ENCODE measurements at regions not wholly inside any gene's neighbourhood (a gene's known extent, or its start where the extent isn't known, plus 50 kb on each side); places are given as distances from the start of the nearest gene placed in this dataset.

DNA sequence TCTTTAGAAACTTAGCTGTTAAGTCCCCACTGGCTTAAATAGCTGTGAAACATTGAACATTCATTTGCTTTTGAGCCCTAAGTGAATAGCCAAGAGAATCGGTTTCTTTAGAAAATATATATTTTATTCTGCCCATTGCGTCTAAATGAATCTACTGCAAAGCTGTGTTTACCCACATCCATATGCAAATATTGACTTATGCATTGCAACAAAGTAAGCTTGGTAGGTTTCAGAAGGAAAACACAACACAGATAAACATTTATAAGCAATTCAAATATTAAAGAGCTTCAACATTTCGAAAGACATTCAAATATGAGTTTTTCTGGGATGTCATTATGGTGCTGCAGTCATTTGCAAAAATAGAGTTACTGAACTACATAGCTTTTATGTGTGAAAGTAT lies 257.3 kb downstream of the SH2D4B start:
- TF ChIP-seq, protein P1, sequence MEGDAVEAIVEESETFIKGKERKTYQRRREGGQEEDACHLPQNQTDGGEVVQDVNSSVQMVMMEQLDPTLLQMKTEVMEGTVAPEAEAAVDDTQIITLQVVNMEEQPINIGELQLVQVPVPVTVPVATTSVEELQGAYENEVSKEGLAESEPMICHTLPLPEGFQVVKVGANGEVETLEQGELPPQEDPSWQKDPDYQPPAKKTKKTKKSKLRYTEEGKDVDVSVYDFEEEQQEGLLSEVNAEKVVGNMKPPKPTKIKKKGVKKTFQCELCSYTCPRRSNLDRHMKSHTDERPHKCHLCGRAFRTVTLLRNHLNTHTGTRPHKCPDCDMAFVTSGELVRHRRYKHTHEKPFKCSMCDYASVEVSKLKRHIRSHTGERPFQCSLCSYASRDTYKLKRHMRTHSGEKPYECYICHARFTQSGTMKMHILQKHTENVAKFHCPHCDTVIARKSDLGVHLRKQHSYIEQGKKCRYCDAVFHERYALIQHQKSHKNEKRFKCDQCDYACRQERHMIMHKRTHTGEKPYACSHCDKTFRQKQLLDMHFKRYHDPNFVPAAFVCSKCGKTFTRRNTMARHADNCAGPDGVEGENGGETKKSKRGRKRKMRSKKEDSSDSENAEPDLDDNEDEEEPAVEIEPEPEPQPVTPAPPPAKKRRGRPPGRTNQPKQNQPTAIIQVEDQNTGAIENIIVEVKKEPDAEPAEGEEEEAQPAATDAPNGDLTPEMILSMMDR (conservative IDR thresholded peaks at IDR 0.05 in 1 of 2, IDR thresholded peaks at IDR 0.05 in 1 of 2; ENCODE audit: low read depth in 1 of 2, low read length in 2 of 2), result no peak
- no peak for TF ChIP-seq EZH2 (IDR thresholded peaks at IDR 0.05; ENCODE audit: low read length, missing control alignments)

All from fibroblast of lung (primary cell).